Left colon (tissue), 2 donors: ENCODE measurements at regions not wholly inside any gene's neighbourhood (a gene's known extent, or its start where the extent isn't known, plus 50 kb on each side); places are given as distances from the start of the nearest gene placed in this dataset.

Experiments used
- ATAC-seq: fragments of 200-7000 bp; cut with Tn5 transposase; one replicate; pipeline ENCODE4 v1.9.1; 2020; ENCODE audit warnings: mild to moderate bottlenecking, moderate library complexity
- DNase-seq, 2 donors: peaks; one replicate each; pipeline ENCODE4 v3.0.0-alpha.2; 2020
- intact Hi-C, 2 donors: fragments of 100-400 bp; cut with DNase I in 1 of 2; cut with micrococcal nuclease in 1 of 2; formaldehyde crosslinking; loops; one replicate each; pipeline versions ENCODE4 v1.11.2 to v1.14.0; 2022; cut with DNase I, micrococcal nuclease
- donor health status: DM: no; HTN: no; CAD: no.
- donor health status: DM: yes; HTN: yes; CAD: no.

DNA sequence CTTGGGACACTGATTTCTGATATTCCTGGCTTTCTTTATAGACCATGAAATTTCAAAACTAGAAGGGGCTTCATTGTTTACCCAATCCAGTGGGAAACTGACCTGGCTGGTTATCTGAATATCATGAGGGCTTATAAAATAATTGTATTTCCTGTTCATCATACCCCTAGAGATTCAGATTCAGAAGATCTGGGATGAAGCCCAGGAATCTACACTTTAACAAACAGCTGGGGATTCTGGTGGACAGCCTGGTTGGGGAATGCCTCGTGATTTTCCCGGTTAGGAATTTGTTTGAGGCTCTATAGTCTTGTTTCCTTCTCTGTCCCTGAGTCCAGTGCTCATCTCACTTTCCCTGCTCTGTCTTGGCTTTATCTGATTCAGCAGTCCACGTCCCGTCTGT is 110.3 kb downstream of the ADRA2A start:
- intact Hi-C loops: no loop called here
- ATAC-seq (no peak), DNase-seq (no peak)

DNA sequence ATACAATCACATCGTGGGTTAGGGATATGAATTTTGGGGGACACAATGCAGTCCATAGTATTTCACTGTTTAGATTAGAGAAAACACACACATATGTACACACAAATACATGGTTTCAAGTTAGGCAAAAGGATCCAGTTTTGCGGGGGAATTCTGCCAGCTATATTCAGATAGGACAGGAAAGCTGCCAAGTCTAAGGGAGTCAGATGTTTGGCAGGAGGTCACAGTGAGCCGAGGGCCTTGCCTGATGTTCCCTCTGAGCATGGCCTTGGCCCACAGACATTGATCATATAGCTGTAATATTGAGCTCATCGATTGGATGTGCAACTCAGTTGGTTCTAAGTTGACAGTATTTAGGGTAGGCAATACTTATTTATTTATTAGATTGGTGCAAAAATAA is 122.8 kb downstream of the ADRA2A start:
- DNase-seq (no peak), ATAC-seq (no peak)
- intact Hi-C loops: no loop called here

DNA sequence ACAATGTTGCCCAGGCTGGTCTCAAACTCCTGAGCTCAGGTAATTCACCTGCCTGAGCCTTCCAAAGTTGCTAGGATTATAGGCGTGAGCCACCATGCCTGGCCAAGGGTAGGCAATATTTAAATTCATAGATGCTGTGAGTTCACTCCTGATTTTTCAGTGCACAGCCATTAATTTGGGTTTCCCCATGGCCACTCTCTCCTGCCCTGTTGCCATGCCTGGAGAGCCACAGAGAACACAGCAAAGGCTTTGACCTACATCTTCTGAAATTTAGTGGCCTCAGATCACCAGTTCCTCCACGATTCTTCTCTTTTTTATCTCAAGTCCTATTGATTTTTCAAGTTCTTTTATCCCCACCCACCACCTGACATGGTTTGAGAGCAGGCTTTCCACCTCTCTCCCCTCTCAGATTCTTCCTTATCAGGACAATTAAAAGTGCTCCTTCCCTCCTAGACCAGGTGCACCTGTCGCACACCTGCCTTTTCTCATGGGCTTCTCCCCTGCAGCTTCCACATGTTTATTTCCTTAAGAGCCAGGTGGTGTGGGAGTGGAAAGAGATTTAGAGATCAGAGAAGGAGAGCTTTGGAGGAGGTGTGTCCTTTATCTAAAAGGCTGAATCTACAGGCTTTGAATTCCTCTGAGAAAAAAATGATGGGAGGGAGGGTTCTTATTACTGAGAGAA is 123.8 kb downstream of the ADRA2A start:
- DNase-seq (peak; percentile 60 to 64), ATAC-seq (peak; percentile 93)
- intact Hi-C loops: no loop called here

DNA sequence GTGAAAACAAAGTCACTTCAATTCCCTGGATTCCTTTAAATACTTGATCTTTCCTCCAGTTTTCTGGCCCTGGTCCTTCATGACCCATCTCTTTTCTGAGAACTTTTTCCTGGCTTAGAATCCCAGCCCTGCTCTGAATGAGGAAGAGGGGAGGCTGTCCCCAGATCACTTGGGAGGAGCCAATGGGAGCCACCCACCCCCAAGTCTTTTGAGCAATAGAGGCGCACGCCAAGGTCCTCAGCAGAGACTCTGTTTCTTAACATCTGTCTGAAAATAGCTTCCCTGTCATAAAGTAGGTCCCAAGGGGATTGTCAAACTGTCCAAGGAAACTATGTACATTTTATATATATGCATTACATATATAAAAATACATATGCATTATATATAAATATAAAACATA is 126.8 kb downstream of the ADRA2A start:
- ATAC-seq (no peak), DNase-seq (no peak)
- intact Hi-C loops: no loop called here

GRCh38 chr10:111204838-111205237 is 128.0 kb downstream of the ADRA2A start:
- intact Hi-C loops: no loop called here
- DNase-seq (no peak), ATAC-seq (no peak)

DNA sequence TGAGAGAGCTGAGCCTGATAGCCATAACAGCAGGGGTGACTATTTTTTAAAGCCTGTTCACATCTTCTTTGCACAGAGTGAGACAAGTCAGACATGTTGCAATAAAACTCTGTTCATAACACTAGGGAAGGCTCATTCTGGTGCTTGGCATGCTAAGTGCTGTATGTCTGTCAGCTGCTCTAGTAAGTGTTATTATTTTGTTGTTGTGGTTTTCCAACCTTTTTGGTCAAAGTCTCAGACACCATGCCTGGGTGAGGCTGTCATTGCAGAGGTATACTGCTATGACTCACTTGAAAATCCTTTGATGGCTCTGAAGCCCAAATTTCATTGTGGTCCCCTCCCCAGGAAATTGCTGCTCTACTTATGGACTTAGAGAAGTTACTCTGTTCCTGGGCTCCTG is 129.7 kb downstream of the ADRA2A start:
- intact Hi-C loops: no loop called here
- ATAC-seq (peak; percentile 35), DNase-seq (no peak)

DNA sequence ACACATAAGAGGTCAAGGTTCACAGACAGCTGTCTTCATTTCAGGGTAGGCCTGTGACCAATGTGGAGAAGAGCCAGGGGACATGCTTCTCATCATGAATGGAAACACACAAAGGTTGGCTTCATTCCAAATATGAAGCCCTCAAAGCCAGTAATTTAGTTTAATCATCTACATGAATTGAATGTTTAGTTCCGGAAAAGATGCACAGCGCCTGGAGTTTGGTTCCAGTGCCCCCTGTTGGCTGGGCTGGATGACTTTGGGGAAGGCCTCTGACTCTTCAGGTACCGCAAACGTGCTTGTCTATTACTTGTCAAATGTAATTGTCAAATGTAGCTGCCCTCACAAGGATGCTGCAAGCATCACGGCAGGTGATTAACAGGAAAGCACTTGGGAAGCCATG is 130.7 kb downstream of the ADRA2A start:
- ATAC-seq (peak; percentile 91), DNase-seq (peak; percentile 37 to 74)
- intact Hi-C loops: no loop called here

- no peak for ATAC-seq
- no peak for DNase-seq
- intact Hi-C loops: no loop called here
These were observed 132.1 kb downstream of the ADRA2A start for GRCh38 chr10:111208951-111209350.

DNA sequence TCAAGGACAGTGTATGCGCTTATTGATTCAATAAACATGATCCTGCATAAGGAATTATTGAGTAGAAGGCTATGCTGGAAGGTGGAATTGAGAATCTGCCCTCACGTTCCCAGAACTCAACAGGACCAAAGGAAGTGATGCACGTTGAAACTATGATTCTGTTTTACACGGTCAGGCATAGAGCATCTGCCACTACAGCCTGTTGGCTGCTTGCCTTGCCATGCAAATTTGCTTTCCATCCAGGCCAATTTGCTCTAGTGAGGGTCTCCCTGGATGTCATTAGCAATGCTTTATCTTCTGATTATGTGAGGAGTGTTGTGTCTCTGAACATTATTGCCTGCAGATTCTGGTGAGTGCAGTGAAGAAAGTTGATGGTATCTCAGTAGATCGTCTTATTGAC is 132.9 kb downstream of the ADRA2A start:
- no peak for ATAC-seq
- intact Hi-C loops: no loop called here

GRCh38 chr10:111211241-111211640 is 134.4 kb downstream of the ADRA2A start:
- intact Hi-C loops: no loop called here
- ATAC-seq: no peak

More for the DNA sequence above, 132.9 kb downstream of the ADRA2A start:
- no peak for DNase-seq

DNA sequence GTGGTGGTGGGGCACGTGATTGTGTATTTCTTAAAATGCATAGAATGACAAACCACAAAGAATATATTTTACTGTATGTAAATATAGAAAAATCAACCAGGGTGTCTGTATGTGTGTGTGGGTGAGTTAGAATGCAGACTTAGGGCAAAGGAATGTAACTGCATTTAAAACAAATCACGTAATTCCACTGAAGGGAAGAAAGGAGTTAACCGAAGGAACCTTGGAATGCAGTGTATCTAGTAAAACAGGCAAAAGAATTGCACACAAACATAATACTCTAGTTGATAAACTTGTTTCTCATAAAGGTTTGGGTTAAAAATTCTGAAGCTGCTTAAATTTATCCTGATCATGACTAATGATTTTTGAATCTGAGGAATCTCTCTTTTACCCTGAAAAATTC is 134.9 kb downstream of the ADRA2A start:
- intact Hi-C loops: no loop called here
- DNase-seq (no peak), ATAC-seq (no peak)

More at GRCh38 chr10:111211241-111211640, 134.4 kb downstream of the ADRA2A start:
- no peak for DNase-seq

DNA sequence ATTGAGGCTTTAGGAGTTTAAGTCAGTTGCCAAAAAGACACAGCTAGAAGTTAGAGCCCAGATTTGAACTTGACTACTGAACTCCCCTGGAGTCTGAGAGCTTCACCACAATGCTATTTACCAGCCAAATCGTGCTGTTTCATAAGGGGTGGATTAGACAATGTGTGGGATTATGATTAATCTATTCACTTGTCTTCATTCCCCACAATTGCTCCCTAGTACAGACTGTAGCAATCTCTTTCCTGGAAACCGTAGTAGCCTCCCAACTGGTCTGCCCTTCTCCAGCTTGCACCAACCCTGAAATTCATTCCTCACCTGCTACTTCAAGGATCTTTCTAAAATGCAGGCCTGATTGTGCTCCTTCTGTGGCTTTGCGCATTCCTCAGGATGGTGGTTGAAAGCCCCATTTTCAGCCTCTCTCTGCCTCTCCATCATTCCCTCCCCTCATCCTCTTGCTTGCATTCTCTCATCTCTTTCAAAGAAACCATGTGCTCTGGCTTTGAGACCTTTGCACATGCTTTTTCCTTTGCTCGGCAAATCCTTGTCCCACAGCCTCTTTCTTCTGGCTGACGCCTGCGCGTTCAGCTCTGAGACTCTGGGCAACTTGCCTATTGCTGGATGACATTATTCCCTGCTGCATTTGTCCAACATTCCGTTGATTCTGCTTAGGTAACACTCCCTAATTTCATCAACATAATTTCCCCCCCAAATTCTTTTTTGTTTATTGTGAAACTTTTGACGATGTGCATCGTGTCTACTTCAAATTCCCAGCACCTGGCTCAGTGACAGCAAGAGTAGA is 145.1 kb downstream of the ADRA2A start:
- ATAC-seq: no peak

GRCh38 chr10:111222961-111223360 is 146.1 kb downstream of the ADRA2A start:
- intact Hi-C loops: no loop called here
- DNase-seq: no peak
- no peak for ATAC-seq

More for the DNA sequence above, 145.1 kb downstream of the ADRA2A start:
- no peak for DNase-seq
- intact Hi-C loops: no loop called here

- no peak for DNase-seq
- ATAC-seq: no peak
- intact Hi-C loops: no loop called here
These were observed 154.9 kb downstream of the ADRA2A start for GRCh38 chr10:111231779-111232178.

DNA sequence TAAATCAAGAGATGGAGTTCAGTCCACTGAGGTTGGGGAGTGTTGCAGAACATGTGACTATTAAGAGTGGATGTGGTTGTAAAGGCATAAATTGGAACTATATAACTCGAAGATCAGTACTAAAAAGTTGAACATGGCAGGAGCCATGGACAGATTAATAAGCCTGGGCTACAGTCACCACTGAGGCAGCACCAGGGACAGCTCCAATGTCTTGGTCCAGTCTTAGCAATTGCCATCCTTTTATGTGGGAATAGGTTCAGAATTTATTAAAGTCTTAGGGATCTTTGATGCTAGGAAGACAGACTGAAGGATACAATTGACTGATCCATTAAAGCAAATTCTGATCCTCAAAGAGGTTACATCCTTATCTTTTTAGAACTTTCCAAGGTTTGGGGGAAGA is 156.6 kb downstream of the ADRA2A start:
- DNase-seq (no peak), ATAC-seq (no peak)
- intact Hi-C loops: no loop called here

DNA sequence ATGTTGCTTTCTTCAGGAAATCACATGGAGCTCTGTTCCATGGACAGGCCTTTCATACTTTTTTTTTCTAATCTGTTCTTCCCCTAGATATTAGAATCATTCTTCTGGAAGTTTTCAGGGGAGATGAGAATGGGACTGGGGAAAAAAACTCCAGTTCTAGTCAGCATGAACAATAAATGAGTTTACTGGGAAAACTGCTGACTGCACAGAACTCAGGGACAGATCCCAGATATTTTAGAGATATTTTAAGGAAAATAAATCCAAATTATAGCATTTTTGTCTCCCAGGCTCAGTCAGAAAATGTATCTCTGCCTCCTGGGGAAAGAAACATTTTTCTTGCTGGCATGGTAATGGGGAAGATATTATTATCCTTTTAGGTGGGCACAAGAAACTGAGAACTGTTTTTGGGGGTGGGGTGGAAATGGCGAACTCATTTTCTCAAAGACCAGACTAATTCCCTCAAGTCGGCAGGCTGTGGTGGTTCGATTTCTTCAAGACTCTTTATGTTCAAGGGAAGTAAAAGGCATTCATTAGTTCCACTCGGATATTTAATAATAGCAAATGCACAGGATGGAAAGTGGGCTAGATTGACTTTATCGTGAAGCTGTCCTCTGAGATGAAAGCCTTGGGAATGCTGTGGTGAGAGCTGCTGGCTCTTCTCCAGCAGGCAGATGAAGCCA is 157.5 kb downstream of the ADRA2A start:
- no peak for ATAC-seq
- intact Hi-C loops: no loop called here
- DNase-seq: no peak

DNA sequence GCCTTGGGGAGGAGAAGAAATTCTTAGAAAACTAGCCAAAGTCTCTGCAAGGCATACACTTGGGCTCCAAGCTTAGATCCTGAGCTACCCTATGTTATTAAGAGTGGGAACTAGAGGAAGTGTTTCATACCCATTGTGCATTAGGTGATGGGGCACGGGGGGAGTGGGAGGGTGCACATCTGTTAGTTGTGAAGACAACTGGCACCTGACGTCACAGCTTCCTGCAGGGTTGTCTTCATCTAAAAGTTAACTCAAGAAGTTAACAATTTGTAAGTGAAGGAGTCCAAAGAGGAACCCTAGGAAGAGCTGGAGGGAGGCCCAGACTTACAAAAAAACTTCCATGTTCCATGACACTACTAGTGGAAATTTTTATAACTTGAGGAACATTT is 158.1 kb downstream of the ADRA2A start:
- intact Hi-C loops: no loop called here
- ATAC-seq: no peak
- no peak for DNase-seq

GRCh38 chr10:111240348-111240747 is 163.5 kb downstream of the ADRA2A start:
- ATAC-seq (no peak), DNase-seq (no peak)
- intact Hi-C loops: no loop called here

- intact Hi-C loops: no loop called here
- no peak for ATAC-seq
- DNase-seq: no peak
These were observed 166.3 kb downstream of the ADRA2A start for GRCh38 chr10:111243126-111243525.

DNA sequence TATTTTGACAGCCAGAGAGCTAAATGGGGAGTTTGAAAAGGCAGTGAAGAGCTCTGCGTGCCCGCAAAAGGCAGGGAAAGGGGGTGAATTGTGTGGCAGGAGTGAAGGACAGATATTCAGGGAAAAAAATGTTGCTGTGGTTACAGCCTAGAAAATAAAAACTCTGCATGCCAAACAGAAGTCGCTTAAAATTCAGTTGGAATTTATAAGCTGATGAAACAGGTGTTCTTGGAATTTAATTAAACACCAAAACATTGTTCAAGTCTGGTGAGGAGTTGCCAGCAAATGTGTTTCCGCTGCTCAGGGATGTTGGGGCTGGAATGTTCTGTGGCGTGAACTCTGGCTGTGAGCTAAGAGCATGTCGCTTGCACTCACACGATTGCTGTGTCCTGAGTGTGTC is 169.3 kb downstream of the ADRA2A start:
- ATAC-seq (no peak), DNase-seq (no peak)
- intact Hi-C loops: no loop called here
